ENCODE measurements at regions not wholly inside any gene's neighbourhood (a gene's known extent, or its start where the extent isn't known, plus 50 kb on each side); places are given as distances from the start of the nearest gene placed in this dataset.
"Not testable (repeated sequence)": the region's sequence is repeated elsewhere in the genome, so short reads cannot be mapped to it uniquely, and the experiment has no call there.

- Mint-ChIP-seq H3K36me3 (ENCODE audit: low read depth) (no peaks in the 10 kb centered on the region), H3K27ac (ENCODE audit: unreplicated experiment) (no peak overlapping the region)
Observed at GRCh38 chr17:53227111-53227510, 595.6 kb upstream of the KIF2B start.

GRCh38 chr17:53219821-53220220 lies 602.9 kb upstream of the KIF2B start:
- Mint-ChIP-seq H3K27ac (ENCODE audit: unreplicated experiment) (no peak overlapping the region), H3K9me3 (ENCODE audit: low read depth) (peaks cover 19% of the 10 kb centered on the region), H3K36me3 (ENCODE audit: low read depth) (no peaks in the 10 kb centered on the region), H3K4me1 (ENCODE audit: low read depth) (no peaks in the 10 kb centered on the region), H3K4me3 (ENCODE audit: unreplicated experiment) (no peak overlapping the region), H3K27me3 (ENCODE audit: low read depth) (no peaks in the 10 kb centered on the region)
- DNase-seq (ENCODE audit: low spot score) = no peak
- TF ChIP-seq CTCF (IDR thresholded peaks at IDR 0.05) = no peak

More at GRCh38 chr17:53227111-53227510, 595.6 kb upstream of the KIF2B start:
- no peak overlapping the region for H3K4me3 Mint-ChIP-seq (ENCODE audit: unreplicated experiment)
- DNase-seq (ENCODE audit: low spot score) = no peak
- H3K4me1 Mint-ChIP-seq (ENCODE audit: low read depth) = peaks cover 17% of the 10 kb centered on the region
- no peak for TF ChIP-seq CTCF (IDR thresholded peaks at IDR 0.05)
- peaks cover 18% of the 10 kb centered on the region for H3K9me3 Mint-ChIP-seq (ENCODE audit: low read depth)
- H3K27me3 Mint-ChIP-seq (ENCODE audit: low read depth) = no peaks in the 10 kb centered on the region

- Mint-ChIP-seq H3K4me1 (ENCODE audit: low read depth) (no peaks in the 10 kb centered on the region), H3K4me3 (ENCODE audit: unreplicated experiment) (no peak overlapping the region), H3K9me3 (ENCODE audit: low read depth) (peaks cover 22% of the 10 kb centered on the region), H3K27me3 (ENCODE audit: low read depth) (no peaks in the 10 kb centered on the region), H3K36me3 (ENCODE audit: low read depth) (no peaks in the 10 kb centered on the region), H3K27ac (ENCODE audit: unreplicated experiment) (no peak overlapping the region)
- no peak for TF ChIP-seq CTCF (IDR thresholded peaks at IDR 0.05)
- DNase-seq (ENCODE audit: low spot score) = no peak
Observed at GRCh38 chr17:53218723-53219122, 604.0 kb upstream of the KIF2B start.

- H3K27ac Mint-ChIP-seq (ENCODE audit: unreplicated experiment) = no peak overlapping the region
- H3K4me1 Mint-ChIP-seq (ENCODE audit: low read depth) = peaks cover under 1% of the 10 kb centered on the region
- H3K4me3 Mint-ChIP-seq (ENCODE audit: unreplicated experiment) = no peak overlapping the region
- no peaks in the 10 kb centered on the region for H3K36me3 Mint-ChIP-seq (ENCODE audit: low read depth)
- H3K27me3 Mint-ChIP-seq (ENCODE audit: low read depth) = no peaks in the 10 kb centered on the region
- TF ChIP-seq CTCF (IDR thresholded peaks at IDR 0.05) = no peak
- no peak for DNase-seq (ENCODE audit: low spot score)
- peaks cover 19% of the 10 kb centered on the region for H3K9me3 Mint-ChIP-seq (ENCODE audit: low read depth)
Observed at GRCh38 chr17:53217311-53217710, 605.4 kb upstream of the KIF2B start.

- not testable (repeated sequence) for H3K4me1 Mint-ChIP-seq (ENCODE audit: low read depth); H3K4me3 Mint-ChIP-seq (ENCODE audit: unreplicated experiment); DNase-seq (ENCODE audit: low spot score); H3K27me3 Mint-ChIP-seq (ENCODE audit: low read depth); H3K9me3 Mint-ChIP-seq (ENCODE audit: low read depth); H3K36me3 Mint-ChIP-seq (ENCODE audit: low read depth); H3K27ac Mint-ChIP-seq (ENCODE audit: unreplicated experiment)
Observed at GRCh38 chr17:53208935-53209334, 613.8 kb upstream of the KIF2B start.

- Mint-ChIP-seq H3K36me3 (ENCODE audit: low read depth) (no peaks in the 10 kb centered on the region), H3K9me3 (ENCODE audit: low read depth) (no peaks in the 10 kb centered on the region), H3K4me3 (ENCODE audit: unreplicated experiment) (no peak overlapping the region), H3K27ac (ENCODE audit: unreplicated experiment) (no peak overlapping the region), H3K4me1 (ENCODE audit: low read depth) (no peaks in the 10 kb centered on the region), H3K27me3 (ENCODE audit: low read depth) (peaks cover 4% of the 10 kb centered on the region)
- DNase-seq (ENCODE audit: low spot score) = no peak
- TF ChIP-seq CTCF (IDR thresholded peaks at IDR 0.05) = no peak
Observed at GRCh38 chr17:53193044-53193443, 629.7 kb upstream of the KIF2B start.

All from chondrocyte (in vitro differentiated cells).